SK-N-SH treated with all-trans-retinoic acid at 6 μM for 48 hours (cell line): ENCODE measurements at regions not wholly inside any gene's neighbourhood (a gene's known extent, or its start where the extent isn't known, plus 50 kb on each side); places are given as distances from the start of the nearest gene placed in this dataset.
"Not testable (repeated sequence)": the region's sequence is repeated elsewhere in the genome, so short reads cannot be mapped to it uniquely, and the experiment has no call there.

Experiments
- BACH2 ChIP-seq: fragments of 250-450 bp; sonication (Bioruptor Pico); IDR thresholded peaks from 2 replicates; pipeline ENCODE4 v1.9.0; 2021; ENCODE audit warnings: mild to moderate bottlenecking, borderline replicate concordance
- OSR1 ChIP-seq: fragments of 250-450 bp; sonication (Bioruptor Pico); IDR thresholded peaks from 2 replicates; pipeline ENCODE4 v1.8.0; 2022; ENCODE audit warnings: moderate library complexity, mild to moderate bottlenecking, inconsistent platforms
- RARB ChIP-seq: fragments of 250-450 bp; sonication (Bioruptor Pico); IDR thresholded peaks from 2 replicates; pipeline ENCODE4 v1.8.0; 2021; ENCODE audit warnings: mild to moderate bottlenecking, moderate library complexity
- SNAI2 ChIP-seq: fragments of 250-450 bp; sonication (Bioruptor Pico); IDR thresholded peaks from 2 replicates; pipeline ENCODE4 v1.5.0; 2020; ENCODE audit warnings: mild to moderate bottlenecking, moderate library complexity
- TCF4 ChIP-seq: fragments of 250-450 bp; sonication (Bioruptor Pico); IDR thresholded peaks from 2 replicates; pipeline ENCODE4 v1.8.0; 2021; ENCODE audit warnings: mild to moderate bottlenecking, moderate library complexity, borderline replicate concordance
- ZC3H10 ChIP-seq: fragments of 250-450 bp; sonication (Bioruptor Pico); IDR thresholded peaks from 2 replicates; pipeline ENCODE4 v1.5.1; 2021; ENCODE audit warnings: mild to moderate bottlenecking, moderate library complexity
- ZFP3 ChIP-seq: fragments of 250-450 bp; sonication (Bioruptor Pico); IDR thresholded peaks from 2 replicates; pipeline ENCODE4 v1.5.0; 2020; ENCODE audit warnings: mild to moderate bottlenecking, moderate library complexity
- ZFP30 ChIP-seq: fragments of 450-650 bp; formaldehyde crosslinking; IDR thresholded peaks from 2 replicates; pipeline ENCODE4 v1.5.0; 2022; ENCODE audit warnings: mild to moderate bottlenecking, moderate library complexity
- ZNF70 ChIP-seq: fragments of 450-650 bp; formaldehyde crosslinking; IDR thresholded peaks from 2 replicates; pipeline ENCODE4 v1.5.0; 2020; ENCODE audit warnings: mild to moderate bottlenecking, moderate library complexity
- TF ChIP-seq, protein P1 (sequence below): fragments of 250-450 bp; sonication (Bioruptor Pico); IDR thresholded peaks from 2 replicates; pipeline ENCODE4 v1.8.0; 2020; ENCODE audit warnings: mild to moderate bottlenecking, moderate library complexity, borderline replicate concordance
- TF ChIP-seq, protein P2 (sequence below): fragments of 250-450 bp; sonication (Bioruptor Pico); IDR thresholded peaks from 2 replicates; pipeline ENCODE4 v1.8.0; 2021; ENCODE audit warnings: low read depth, mild to moderate bottlenecking, moderate library complexity, borderline replicate concordance
- TF ChIP-seq, protein P3 (sequence below): fragments of 250-450 bp; sonication (Bioruptor Pico); IDR thresholded peaks from 2 replicates; pipeline ENCODE4 v1.5.1; 2021; ENCODE audit warnings: mild to moderate bottlenecking, moderate library complexity
- TF ChIP-seq, protein P4 (sequence below): fragments of 250-450 bp; sonication (Bioruptor Pico); IDR thresholded peaks from 2 replicates; pipeline ENCODE4 v1.5.0; 2020; ENCODE audit warnings: mild to moderate bottlenecking, moderate library complexity

DNA sequence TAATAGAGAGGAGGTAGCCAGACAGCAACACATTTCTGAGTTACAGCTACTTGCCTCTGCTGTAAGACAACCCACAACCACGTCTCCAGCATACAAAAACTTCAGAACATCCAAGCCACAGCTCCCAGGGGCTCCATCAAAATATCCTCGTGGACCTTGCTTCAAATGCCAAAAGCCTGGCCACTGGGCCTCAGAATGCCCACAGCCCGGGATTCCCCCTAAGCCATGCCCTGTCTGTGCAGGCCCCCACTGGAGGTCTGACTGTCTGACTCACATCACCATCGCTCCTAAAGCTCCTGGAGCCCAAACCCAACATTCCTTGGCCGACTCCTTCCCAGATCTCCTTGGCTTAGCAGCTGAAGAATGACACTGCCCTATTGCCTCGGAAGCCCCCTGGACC lies 186.6 kb upstream of the MAGEB16 start:
- TF ChIP-seq TCF4; ZFP3 (CRISPR knock-in tag); RARB (CRISPR knock-in tag); SNAI2; ZNF70 (CRISPR knock-in tag); ZFP30 (CRISPR knock-in tag); BACH2; OSR1; ZC3H10: not testable (repeated sequence)
- TF ChIP-seq, protein P1, sequence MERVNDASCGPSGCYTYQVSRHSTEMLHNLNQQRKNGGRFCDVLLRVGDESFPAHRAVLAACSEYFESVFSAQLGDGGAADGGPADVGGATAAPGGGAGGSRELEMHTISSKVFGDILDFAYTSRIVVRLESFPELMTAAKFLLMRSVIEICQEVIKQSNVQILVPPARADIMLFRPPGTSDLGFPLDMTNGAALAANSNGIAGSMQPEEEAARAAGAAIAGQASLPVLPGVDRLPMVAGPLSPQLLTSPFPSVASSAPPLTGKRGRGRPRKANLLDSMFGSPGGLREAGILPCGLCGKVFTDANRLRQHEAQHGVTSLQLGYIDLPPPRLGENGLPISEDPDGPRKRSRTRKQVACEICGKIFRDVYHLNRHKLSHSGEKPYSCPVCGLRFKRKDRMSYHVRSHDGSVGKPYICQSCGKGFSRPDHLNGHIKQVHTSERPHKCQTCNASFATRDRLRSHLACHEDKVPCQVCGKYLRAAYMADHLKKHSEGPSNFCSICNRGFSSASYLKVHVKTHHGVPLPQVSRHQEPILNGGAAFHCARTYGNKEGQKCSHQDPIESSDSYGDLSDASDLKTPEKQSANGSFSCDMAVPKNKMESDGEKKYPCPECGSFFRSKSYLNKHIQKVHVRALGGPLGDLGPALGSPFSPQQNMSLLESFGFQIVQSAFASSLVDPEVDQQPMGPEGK (CRISPR knock-in tag) = not testable (repeated sequence)
- TF ChIP-seq, protein P2, sequence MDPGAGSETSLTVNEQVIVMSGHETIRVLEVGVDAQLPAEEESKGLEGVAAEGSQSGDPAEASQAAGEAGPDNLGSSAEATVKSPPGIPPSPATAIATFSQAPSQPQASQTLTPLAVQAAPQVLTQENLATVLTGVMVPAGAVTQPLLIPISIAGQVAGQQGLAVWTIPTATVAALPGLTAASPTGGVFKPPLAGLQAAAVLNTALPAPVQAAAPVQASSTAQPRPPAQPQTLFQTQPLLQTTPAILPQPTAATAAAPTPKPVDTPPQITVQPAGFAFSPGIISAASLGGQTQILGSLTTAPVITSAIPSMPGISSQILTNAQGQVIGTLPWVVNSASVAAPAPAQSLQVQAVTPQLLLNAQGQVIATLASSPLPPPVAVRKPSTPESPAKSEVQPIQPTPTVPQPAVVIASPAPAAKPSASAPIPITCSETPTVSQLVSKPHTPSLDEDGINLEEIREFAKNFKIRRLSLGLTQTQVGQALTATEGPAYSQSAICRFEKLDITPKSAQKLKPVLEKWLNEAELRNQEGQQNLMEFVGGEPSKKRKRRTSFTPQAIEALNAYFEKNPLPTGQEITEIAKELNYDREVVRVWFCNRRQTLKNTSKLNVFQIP (CRISPR knock-in tag) = not testable (repeated sequence)
- TF ChIP-seq, protein P3, sequence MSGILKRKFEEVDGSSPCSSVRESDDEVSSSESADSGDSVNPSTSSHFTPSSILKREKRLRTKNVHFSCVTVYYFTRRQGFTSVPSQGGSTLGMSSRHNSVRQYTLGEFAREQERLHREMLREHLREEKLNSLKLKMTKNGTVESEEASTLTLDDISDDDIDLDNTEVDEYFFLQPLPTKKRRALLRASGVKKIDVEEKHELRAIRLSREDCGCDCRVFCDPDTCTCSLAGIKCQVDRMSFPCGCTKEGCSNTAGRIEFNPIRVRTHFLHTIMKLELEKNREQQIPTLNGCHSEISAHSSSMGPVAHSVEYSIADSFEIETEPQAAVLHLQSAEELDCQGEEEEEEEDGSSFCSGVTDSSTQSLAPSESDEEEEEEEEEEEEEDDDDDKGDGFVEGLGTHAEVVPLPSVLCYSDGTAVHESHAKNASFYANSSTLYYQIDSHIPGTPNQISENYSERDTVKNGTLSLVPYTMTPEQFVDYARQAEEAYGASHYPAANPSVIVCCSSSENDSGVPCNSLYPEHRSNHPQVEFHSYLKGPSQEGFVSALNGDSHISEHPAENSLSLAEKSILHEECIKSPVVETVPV (CRISPR knock-in tag) = not testable (repeated sequence)
- TF ChIP-seq, protein P4, sequence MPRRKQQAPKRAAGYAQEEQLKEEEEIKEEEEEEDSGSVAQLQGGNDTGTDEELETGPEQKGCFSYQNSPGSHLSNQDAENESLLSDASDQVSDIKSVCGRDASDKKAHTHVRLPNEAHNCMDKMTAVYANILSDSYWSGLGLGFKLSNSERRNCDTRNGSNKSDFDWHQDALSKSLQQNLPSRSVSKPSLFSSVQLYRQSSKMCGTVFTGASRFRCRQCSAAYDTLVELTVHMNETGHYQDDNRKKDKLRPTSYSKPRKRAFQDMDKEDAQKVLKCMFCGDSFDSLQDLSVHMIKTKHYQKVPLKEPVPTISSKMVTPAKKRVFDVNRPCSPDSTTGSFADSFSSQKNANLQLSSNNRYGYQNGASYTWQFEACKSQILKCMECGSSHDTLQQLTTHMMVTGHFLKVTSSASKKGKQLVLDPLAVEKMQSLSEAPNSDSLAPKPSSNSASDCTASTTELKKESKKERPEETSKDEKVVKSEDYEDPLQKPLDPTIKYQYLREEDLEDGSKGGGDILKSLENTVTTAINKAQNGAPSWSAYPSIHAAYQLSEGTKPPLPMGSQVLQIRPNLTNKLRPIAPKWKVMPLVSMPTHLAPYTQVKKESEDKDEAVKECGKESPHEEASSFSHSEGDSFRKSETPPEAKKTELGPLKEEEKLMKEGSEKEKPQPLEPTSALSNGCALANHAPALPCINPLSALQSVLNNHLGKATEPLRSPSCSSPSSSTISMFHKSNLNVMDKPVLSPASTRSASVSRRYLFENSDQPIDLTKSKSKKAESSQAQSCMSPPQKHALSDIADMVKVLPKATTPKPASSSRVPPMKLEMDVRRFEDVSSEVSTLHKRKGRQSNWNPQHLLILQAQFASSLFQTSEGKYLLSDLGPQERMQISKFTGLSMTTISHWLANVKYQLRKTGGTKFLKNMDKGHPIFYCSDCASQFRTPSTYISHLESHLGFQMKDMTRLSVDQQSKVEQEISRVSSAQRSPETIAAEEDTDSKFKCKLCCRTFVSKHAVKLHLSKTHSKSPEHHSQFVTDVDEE = not testable (repeated sequence)
